H1 (cell line): ENCODE measurements at regions not wholly inside any gene's neighbourhood (a gene's known extent, or its start where the extent isn't known, plus 50 kb on each side); places are given as distances from the start of the nearest gene placed in this dataset.

Experiments
- CREB1 ChIP-seq: IDR thresholded peaks from 2 replicates; pipeline ENCODE4 v1.6.1; 2012; ENCODE audit warnings: inconsistent platforms
- EP300 ChIP-seq, 2 experiments: IDR thresholded peaks; 1 replicate in 1 of 2; 2 replicates in 1 of 2; pipeline ENCODE4 v1.6.1; 2011 to 2012; ENCODE audit warnings: low read depth in 2 of 2, low read length in 2 of 2, mild to moderate bottlenecking in 2 of 2, borderline replicate concordance in 1 of 2, inconsistent platforms in 1 of 2, moderate library complexity in 1 of 2
- GABPA ChIP-seq: IDR thresholded peaks from 2 replicates; pipeline ENCODE4 v1.6.1; 2011; ENCODE audit warnings: mild to moderate bottlenecking, low read length, moderate library complexity, borderline replicate concordance; ENCODE audit not compliant: insufficient read depth
- JUN ChIP-seq: IDR thresholded peaks from 2 replicates; pipeline ENCODE4 v1.6.1; 2011; ENCODE audit warnings: low read depth, mild to moderate bottlenecking, improper control_type of control experiment, low read length
- TBP ChIP-seq: IDR thresholded peaks from 2 replicates; pipeline ENCODE4 v1.6.1; 2011; ENCODE audit warnings: low read depth, low read length, improper control_type of control experiment

DNA sequence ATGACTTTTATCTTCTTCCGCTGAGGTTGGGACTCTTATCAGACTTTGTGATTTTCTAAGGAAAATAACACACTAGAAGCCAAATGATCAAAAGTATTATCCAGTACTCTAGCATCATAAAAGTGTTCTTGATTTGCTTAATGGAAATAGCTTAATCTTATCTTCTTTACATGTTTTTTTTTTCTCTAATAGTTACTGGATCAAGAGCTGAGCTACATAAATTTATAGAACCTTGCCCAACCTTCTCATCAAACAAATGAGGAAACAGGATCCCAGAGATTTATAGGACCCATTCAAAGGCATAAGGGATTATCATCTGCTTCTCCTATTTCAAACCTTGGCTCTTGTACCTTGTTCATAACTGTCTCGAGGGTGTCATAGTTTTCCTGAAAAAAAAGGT, 68.3 kb upstream of the WDR17 start (continued):
- TF ChIP-seq JUN = no peak
- TF ChIP-seq EP300 (IDR thresholded peaks at IDR 0.05; ENCODE audit: borderline replicate concordance in 1 of 2, low read depth in 2 of 2, low read length in 2 of 2) = no peak
- no peak for TF ChIP-seq CREB1
- no peak for TF ChIP-seq TBP
- no peak for TF ChIP-seq GABPA
